ENCODE measurements at regions not wholly inside any gene's neighbourhood (a gene's known extent, or its start where the extent isn't known, plus 50 kb on each side); places are given as distances from the start of the nearest gene placed in this dataset.

- H3K4me2 ChIP-seq = peak overlapping the region; percentile 44; the same call in 1 of the 2 replicates
- intact Hi-C loops (cut with micrococcal nuclease; ENCODE audit: unreplicated experiment) = no loop called here
- no peak for TF ChIP-seq CTCF (conservative IDR thresholded peaks at IDR 0.05)
- TF ChIP-seq EZH2 (IDR thresholded peaks at IDR 0.05; ENCODE audit: low read depth) = no peak
- H3K9me3 ChIP-seq (ENCODE audit: insufficient read depth, low read depth) = no peaks in the 10 kb centered on the region; the same call in 1 of the 2 replicates
- H3K27ac ChIP-seq = peak overlapping the region; percentile 71
- BruUV-seq (replicated peaks) = no TSS peak
- H3F3A ChIP-seq (ENCODE audit: insufficient read depth, low read depth) = no peaks in the 10 kb centered on the region
- H3K79me2 ChIP-seq (ENCODE audit: low read depth) = no peaks in the 10 kb centered on the region
- no peak for DNase-seq
- no peaks in the 10 kb centered on the region for H3K36me3 ChIP-seq (ENCODE audit: low read depth)
- H3K4me3 ChIP-seq = no peak overlapping the region
- peaks cover 22% of the 10 kb centered on the region for H3K4me1 ChIP-seq (replicated peaks; ENCODE audit: insufficient read depth)
- no peaks in the 10 kb centered on the region for H4K20me1 ChIP-seq (ENCODE audit: insufficient read depth)
- no peak overlapping the region; the same call in 1 of the 2 replicates for H2AFZ ChIP-seq
- ChIA-PET POLR2A (ENCODE audit: unreplicated experiment) (interaction anchor here (0.6 kb wide), 1 partner anchor 14 kb away, joined by 8 read pairs; no protein-coding TSS in a partner anchor), CTCF (interaction anchor here (0.6 kb wide), 1 partner anchor 162 kb away, joined by 5 read pairs; no protein-coding TSS in a partner anchor)
- H3K9me2 ChIP-seq (ENCODE audit: insufficient read depth) = no peaks in the 10 kb centered on the region
- H3K27me3 ChIP-seq (ENCODE audit: insufficient read depth, low read depth) = no peaks in the 10 kb centered on the region
Measured at GRCh38 chr13:32904266-32904665, 112.0 kb upstream of the KL start.

DNA sequence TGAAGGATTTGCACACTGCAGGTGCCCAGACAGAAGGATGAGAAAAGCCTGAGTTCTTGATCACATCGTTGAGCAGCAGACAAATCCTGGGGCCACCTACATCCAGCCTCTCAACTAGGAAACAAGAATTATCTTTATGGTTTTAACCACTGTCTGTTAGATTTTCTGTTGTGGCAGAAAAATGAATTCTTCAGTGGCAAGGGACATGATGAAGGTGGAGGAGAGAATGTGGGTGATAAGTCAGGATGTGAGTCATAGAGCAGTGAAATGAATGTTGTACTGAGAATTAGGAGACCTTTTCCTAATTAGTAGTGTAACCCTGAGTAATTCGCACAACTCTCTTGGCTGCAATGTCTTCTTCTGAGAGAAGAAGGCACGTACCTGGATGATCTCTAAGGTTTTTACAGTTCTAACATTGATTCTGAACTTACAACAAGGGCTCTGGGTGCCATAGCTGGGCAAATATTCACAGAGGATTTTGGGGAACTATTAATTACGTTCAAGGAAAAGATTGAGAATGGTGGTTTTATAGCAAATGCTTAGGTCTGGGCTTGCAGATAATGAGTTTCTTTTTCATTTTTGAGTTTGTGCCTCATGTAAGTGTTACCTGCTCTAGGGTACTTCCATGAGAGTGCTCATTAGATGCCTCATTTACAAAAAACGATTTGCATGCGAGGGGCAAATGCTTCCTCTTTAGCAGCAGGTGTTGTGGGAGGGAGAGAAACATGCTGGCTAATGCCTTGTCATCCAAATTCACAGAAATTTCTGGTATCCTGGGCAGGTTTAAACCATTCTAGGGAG is 111.0 kb upstream of the KL start:
- peak in 1 of 2 experiments; percentile 45 for DNase-seq
- H3K4me2 ChIP-seq = peak overlapping the region; percentile 44

GRCh38 chr13:32905864-32906180 is 110.4 kb upstream of the KL start:
- Histone ChIP-seq H3K9me2 (ENCODE audit: insufficient read depth) (no peaks in the 10 kb centered on the region), H3K36me3 (ENCODE audit: low read depth) (no peaks in the 10 kb centered on the region), H3K4me3 (no peak overlapping the region), H2AFZ (no peak overlapping the region), H4K20me1 (ENCODE audit: insufficient read depth) (no peaks in the 10 kb centered on the region), H3K9me3 (ENCODE audit: insufficient read depth, low read depth) (no peaks in the 10 kb centered on the region; the same call in 1 of the 2 replicates), H3F3A (ENCODE audit: insufficient read depth, low read depth) (no peaks in the 10 kb centered on the region), H3K27ac (peak overlapping the region; percentile 71; the same call in 1 of the 2 replicates), H3K4me2 (no peak overlapping the region), H3K27me3 (ENCODE audit: insufficient read depth, low read depth) (no peaks in the 10 kb centered on the region), H3K79me2 (ENCODE audit: low read depth) (no peaks in the 10 kb centered on the region), H3K4me1 (replicated peaks; ENCODE audit: insufficient read depth) (peaks cover 31% of the 10 kb centered on the region)
- intact Hi-C loops (cut with micrococcal nuclease; ENCODE audit: unreplicated experiment) = no loop called here
- ChIA-PET POLR2A (ENCODE audit: unreplicated experiment) (no interaction called here), CTCF (interaction anchor here (0.7 kb wide), 1 partner anchor 76 kb away, joined by 8 read pairs; no protein-coding TSS in a partner anchor)
- BruUV-seq (replicated peaks) = no TSS peak
- TF ChIP-seq EZH2 (IDR thresholded peaks at IDR 0.05; ENCODE audit: low read depth) (no peak), CTCF (conservative IDR thresholded peaks at IDR 0.05) (no peak)
- DNase-seq = no peak

More for the DNA sequence above, 111.0 kb upstream of the KL start:
- H3K4me3 ChIP-seq = no peak overlapping the region
- H3F3A ChIP-seq (ENCODE audit: insufficient read depth, low read depth) = no peaks in the 10 kb centered on the region
- no TSS peak for BruUV-seq (replicated peaks)
- H3K9me3 ChIP-seq (ENCODE audit: insufficient read depth, low read depth) = no peaks in the 10 kb centered on the region; the same call in 1 of the 2 replicates
- H3K9me2 ChIP-seq (ENCODE audit: insufficient read depth) = no peaks in the 10 kb centered on the region
- H3K4me1 ChIP-seq (replicated peaks; ENCODE audit: insufficient read depth) = peaks cover 25% of the 10 kb centered on the region
- peak overlapping the region; percentile 39 for H2AFZ ChIP-seq
- H3K27ac ChIP-seq = peak overlapping the region; percentile 71
- no peaks in the 10 kb centered on the region for H3K36me3 ChIP-seq (ENCODE audit: low read depth)
- no peaks in the 10 kb centered on the region for H3K27me3 ChIP-seq (ENCODE audit: insufficient read depth, low read depth)
- H4K20me1 ChIP-seq (ENCODE audit: insufficient read depth) = no peaks in the 10 kb centered on the region
- H3K79me2 ChIP-seq (ENCODE audit: low read depth) = no peaks in the 10 kb centered on the region
- CTCF ChIA-PET = no interaction called here
- intact Hi-C loops (cut with micrococcal nuclease; ENCODE audit: unreplicated experiment) = no loop called here
- TF ChIP-seq CTCF (conservative IDR thresholded peaks at IDR 0.05) (no peak), EZH2 (IDR thresholded peaks at IDR 0.05; ENCODE audit: low read depth) (no peak)
- POLR2A ChIA-PET (ENCODE audit: unreplicated experiment) = no interaction called here
